ENCODE measurements at regions not wholly inside any gene's neighbourhood (a gene's known extent, or its start where the extent isn't known, plus 50 kb on each side); places are given as distances from the start of the nearest gene placed in this dataset.

GRCh38 chr15:98241032-98241554 lies 280.6 kb downstream of the ARRDC4 start:
- no peak overlapping the region for H3K4me3 ChIP-seq
- H3K36me3 ChIP-seq, result no peaks in the 10 kb centered on the region
- 76% methylated on average over 3 of the region's 3 CpGs for WGBS
- no peak for TF ChIP-seq CTCF (IDR thresholded peaks at IDR 0.05)
- no peak for TF ChIP-seq POLR2AphosphoS5 (IDR thresholded peaks at IDR 0.05)
- no peak for TF ChIP-seq POLR2A (IDR thresholded peaks at IDR 0.05)
- H3K27ac ChIP-seq, result no peak overlapping the region
- no peaks in the 10 kb centered on the region for H3K4me1 ChIP-seq
- H3K27me3 ChIP-seq, result peaks cover 2% of the 10 kb centered on the region
- H3K9me3 ChIP-seq, result no peaks in the 10 kb centered on the region
- DNase-seq (ENCODE audit: low spot score in 2 of 2), result no peak

GRCh38 chr15:98257290-98257689 lies 296.8 kb downstream of the ARRDC4 start:
- DNase-seq (ENCODE audit: low spot score in 2 of 2), result no peak
- Histone ChIP-seq H3K27ac (no peak overlapping the region), H3K4me3 (no peak overlapping the region), H3K9me3 (peaks cover 12% of the 10 kb centered on the region), H3K27me3 (peaks cover 2% of the 10 kb centered on the region), H3K4me1 (no peaks in the 10 kb centered on the region), H3K36me3 (no peaks in the 10 kb centered on the region)
- 20% methylated on average over 2 of the region's 2 CpGs for WGBS
- TF ChIP-seq CTCF (IDR thresholded peaks at IDR 0.05) (no peak), EP300 (IDR thresholded peaks at IDR 0.05) (no peak), POLR2A (IDR thresholded peaks at IDR 0.05) (no peak), POLR2AphosphoS5 (IDR thresholded peaks at IDR 0.05) (no peak)

GRCh38 chr15:98263787-98264186 lies 303.3 kb downstream of the ARRDC4 start:
- H3K27ac ChIP-seq, result no peak overlapping the region
- no peak overlapping the region for H3K4me3 ChIP-seq
- WGBS, result 87% methylated on average over 2 of the region's 2 CpGs
- H3K4me1 ChIP-seq, result no peaks in the 10 kb centered on the region
- H3K36me3 ChIP-seq, result no peaks in the 10 kb centered on the region
- no peak for DNase-seq (ENCODE audit: low spot score in 2 of 2)
- H3K9me3 ChIP-seq, result peaks cover 18% of the 10 kb centered on the region
- H3K27me3 ChIP-seq, result no peaks in the 10 kb centered on the region
- TF ChIP-seq POLR2AphosphoS5 (IDR thresholded peaks at IDR 0.05) (no peak), CTCF (IDR thresholded peaks at IDR 0.05) (no peak), POLR2A (IDR thresholded peaks at IDR 0.05) (no peak), EP300 (IDR thresholded peaks at IDR 0.05) (no peak)

GRCh38 chr15:98266295-98266694 lies 305.8 kb downstream of the ARRDC4 start:
- 92% methylated on average over 5 of the region's 9 CpGs for WGBS
- no peaks in the 10 kb centered on the region for H3K27me3 ChIP-seq
- H3K27ac ChIP-seq, result no peak overlapping the region
- H3K9me3 ChIP-seq, result peaks cover 6% of the 10 kb centered on the region
- no peak for TF ChIP-seq POLR2AphosphoS5 (IDR thresholded peaks at IDR 0.05)
- no peak for TF ChIP-seq POLR2A (IDR thresholded peaks at IDR 0.05)
- no peak for TF ChIP-seq CTCF (IDR thresholded peaks at IDR 0.05)
- no peak for TF ChIP-seq EP300 (IDR thresholded peaks at IDR 0.05)
- H3K36me3 ChIP-seq, result no peaks in the 10 kb centered on the region
- no peak overlapping the region for H3K4me3 ChIP-seq
- DNase-seq (ENCODE audit: low spot score in 2 of 2), result no peak
- no peaks in the 10 kb centered on the region for H3K4me1 ChIP-seq

GRCh38 chr15:98268163-98268562 lies 307.7 kb downstream of the ARRDC4 start:
- peaks cover 6% of the 10 kb centered on the region for H3K9me3 ChIP-seq
- TF ChIP-seq POLR2A (IDR thresholded peaks at IDR 0.05) (no peak), EP300 (IDR thresholded peaks at IDR 0.05) (no peak), POLR2AphosphoS5 (IDR thresholded peaks at IDR 0.05) (no peak), CTCF (IDR thresholded peaks at IDR 0.05) (no peak)
- no peaks in the 10 kb centered on the region for H3K27me3 ChIP-seq
- DNase-seq (ENCODE audit: low spot score in 2 of 2), result no peak
- H3K27ac ChIP-seq, result no peak overlapping the region
- H3K36me3 ChIP-seq, result no peaks in the 10 kb centered on the region
- WGBS, result 90% methylated on average over 10 of the region's 10 CpGs
- no peaks in the 10 kb centered on the region for H3K4me1 ChIP-seq
- no peak overlapping the region for H3K4me3 ChIP-seq

Measured in suprapubic skin (tissue), 4 donors.